HFF-Myc (cell line): ENCODE measurements at regions not wholly inside any gene's neighbourhood (a gene's known extent, or its start where the extent isn't known, plus 50 kb on each side); places are given as distances from the start of the nearest gene placed in this dataset.

Experiments
- DNase-seq: peaks from one replicate; pipeline ENCODE4 v3.0.0-alpha.2; 2011; ENCODE audit warnings: low read depth; ENCODE audit errors: extremely low read depth
- H3K4me3 ChIP-seq: replicated peaks from 2 replicates; pipeline ENCODE4 v1.5.1; 2011; ENCODE audit warnings: low read depth, mild to moderate bottlenecking, control low read depth, low read length
- TF ChIP-seq, protein P1 (sequence below): IDR thresholded peaks from 2 replicates; pipeline ENCODE4 v1.5.1; 2012; ENCODE audit warnings: mild to moderate bottlenecking, low read depth, low read length, control low read depth; ENCODE audit errors: missing control alignments

DNA sequence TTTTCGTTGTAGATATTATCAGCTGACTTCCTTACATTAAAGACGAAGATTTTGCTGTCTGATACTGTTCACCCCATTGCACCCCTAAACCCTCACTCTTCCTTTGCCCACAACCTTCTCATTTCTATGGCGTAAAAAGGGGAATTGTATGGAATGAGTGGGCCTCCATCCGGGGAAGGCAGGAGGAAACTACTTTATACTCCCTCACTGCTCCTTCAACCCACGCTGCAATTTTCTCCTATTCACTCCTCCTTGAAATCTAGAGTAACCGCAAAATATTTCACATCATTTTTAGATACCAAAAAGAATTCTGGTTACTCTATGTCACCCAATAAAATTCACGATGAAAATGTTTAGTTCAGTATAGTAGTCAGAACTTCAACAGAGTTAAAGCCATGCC, 330.8 kb downstream of the DIRAS2 start:
- DNase-seq, result no peak
- TF ChIP-seq, protein P1, sequence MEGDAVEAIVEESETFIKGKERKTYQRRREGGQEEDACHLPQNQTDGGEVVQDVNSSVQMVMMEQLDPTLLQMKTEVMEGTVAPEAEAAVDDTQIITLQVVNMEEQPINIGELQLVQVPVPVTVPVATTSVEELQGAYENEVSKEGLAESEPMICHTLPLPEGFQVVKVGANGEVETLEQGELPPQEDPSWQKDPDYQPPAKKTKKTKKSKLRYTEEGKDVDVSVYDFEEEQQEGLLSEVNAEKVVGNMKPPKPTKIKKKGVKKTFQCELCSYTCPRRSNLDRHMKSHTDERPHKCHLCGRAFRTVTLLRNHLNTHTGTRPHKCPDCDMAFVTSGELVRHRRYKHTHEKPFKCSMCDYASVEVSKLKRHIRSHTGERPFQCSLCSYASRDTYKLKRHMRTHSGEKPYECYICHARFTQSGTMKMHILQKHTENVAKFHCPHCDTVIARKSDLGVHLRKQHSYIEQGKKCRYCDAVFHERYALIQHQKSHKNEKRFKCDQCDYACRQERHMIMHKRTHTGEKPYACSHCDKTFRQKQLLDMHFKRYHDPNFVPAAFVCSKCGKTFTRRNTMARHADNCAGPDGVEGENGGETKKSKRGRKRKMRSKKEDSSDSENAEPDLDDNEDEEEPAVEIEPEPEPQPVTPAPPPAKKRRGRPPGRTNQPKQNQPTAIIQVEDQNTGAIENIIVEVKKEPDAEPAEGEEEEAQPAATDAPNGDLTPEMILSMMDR, result no peak
- H3K4me3 ChIP-seq, result no peak overlapping the region

DNA sequence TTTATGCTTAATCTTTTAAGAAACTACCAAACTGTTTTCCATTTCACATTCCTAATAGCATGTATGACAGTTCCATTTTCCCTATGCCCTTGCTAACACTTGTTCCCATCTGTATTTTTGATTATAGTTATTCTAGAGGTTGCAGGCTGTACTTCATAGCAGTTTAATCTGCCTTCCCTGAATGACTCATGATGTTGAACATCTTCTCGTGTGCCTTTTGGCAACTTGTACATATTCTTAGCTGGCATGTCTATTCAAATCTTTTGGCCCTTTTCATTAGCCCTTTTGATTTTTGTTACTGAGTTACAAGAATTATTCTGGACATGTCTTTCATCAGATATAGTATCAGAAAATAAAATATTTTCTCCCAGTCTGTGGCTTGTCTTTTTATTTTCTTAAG, 320.3 kb downstream of the DIRAS2 start:
- TF ChIP-seq, protein P1, result no peak
- no peak overlapping the region for H3K4me3 ChIP-seq
- no peak for DNase-seq

DNA sequence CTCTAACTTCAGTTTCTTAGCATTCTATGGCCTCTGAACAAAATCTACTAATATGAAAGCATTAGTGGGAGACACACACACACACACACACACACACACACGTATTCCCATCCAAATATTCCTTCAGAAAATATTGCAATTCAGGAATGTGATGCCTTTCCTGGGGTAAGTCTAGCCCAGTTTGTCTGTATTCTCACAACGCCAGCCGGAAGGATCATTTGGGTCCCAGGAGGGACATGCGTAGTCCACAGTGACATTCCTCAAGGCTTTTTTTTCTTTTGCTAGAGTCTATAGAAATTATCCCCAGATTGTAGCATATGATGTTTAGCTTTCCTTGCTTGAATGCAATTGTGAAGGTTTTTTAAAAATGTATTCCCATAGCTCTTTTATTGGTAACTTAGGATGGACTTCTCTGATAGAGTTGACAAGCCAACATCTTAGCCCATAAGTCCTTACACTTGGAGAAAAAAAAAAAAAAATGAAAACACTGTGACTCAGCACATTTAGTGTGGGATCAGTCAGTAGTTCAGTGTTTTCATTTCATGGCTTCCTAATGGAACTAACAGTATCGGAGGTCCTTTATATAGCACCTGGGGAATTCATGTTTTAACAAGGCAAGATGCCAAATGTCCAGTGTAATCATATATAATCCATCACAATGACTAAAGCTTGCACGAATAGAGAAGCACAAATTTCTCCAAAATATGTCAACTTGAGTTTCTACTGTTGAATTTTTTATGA, 316.5 kb downstream of the DIRAS2 start:
- no peak for DNase-seq
- TF ChIP-seq, protein P1, result no peak
- H3K4me3 ChIP-seq, result no peak overlapping the region

DNA sequence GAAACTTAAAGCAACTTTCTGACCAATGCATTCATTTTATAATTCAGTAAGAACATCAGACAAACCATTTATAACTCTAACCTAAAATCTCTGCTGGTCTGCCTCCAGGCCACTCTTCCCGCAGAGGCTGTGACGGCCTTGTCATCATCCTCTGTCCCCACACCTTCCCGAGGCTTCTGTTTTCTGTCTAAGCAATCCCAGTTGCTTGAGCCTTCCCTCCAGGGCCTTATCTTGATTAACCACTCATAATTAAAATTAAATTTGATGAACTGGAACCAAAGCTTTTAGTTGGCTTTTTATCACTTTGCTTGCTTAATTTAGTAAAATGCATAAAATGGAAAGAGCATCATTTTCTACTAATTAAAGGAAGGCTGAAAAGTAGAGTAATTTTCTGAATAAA, 312.4 kb downstream of the DIRAS2 start:
- DNase-seq, result no peak
- TF ChIP-seq, protein P1, result no peak

DNA sequence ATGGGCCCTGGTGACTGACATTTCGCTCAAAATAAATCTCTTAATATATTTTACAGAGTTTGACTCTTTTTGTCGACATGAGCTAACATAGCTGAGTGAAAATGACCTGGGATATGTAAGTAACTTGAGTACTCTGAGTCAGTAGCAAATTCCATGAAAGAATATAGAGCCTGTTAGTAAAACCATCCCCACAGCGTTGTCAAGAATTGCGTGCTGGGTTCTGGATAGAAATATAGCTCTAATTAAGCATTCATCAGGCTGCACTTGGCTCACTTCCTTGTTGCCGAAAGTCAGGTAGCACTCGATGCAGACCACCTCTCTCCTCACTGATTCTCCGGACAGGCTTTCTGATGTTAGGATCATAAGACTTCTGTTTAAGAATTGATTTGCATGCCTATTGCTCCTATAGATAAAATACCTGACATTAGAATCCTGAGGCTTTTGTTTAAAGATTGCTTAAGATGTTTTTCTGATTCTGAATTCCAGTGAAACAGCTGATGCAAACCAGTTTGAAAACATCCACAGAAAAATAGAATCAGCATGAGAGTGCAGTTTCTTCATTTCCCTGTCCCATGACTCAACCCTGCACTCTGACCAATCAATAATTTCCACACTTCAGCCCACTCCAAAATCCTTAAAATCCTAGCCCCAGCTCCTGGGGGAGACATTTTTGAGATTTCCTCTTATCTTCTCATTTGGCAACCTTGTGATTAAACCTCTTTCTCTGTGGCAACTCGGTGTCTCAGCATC, 310.6 kb downstream of the DIRAS2 start:
- H3K4me3 ChIP-seq, result no peak overlapping the region
- TF ChIP-seq, protein P1, result no peak
- DNase-seq, result no peak

More for the DNA sequence above, 312.4 kb downstream of the DIRAS2 start:
- H3K4me3 ChIP-seq, result no peak overlapping the region

DNA sequence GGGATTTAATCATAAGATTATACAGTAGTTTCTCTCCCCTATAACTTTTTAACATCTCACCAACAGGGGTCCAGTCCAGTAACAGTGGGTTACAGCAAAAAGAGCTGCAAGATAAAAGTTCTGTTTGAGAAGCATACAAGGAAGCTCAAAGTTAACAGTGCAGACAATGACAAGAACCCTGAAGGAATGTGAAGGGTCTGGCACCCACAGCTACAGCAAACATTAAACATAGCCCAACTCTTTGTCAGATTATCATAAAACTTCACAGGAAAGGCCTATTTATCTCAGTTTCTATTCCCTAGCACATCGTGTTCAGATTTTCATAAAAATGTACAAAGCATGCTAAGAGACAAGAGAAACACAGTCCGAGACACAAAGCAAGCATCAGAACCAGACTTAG, 309.4 kb downstream of the DIRAS2 start:
- no peak for DNase-seq
- no peak overlapping the region for H3K4me3 ChIP-seq
- TF ChIP-seq, protein P1, result no peak
